EH (cell line): ENCODE measurements at regions not wholly inside any gene's neighbourhood (a gene's known extent, or its start where the extent isn't known, plus 50 kb on each side); places are given as distances from the start of the nearest gene placed in this dataset.
"Not testable (repeated sequence)": the region's sequence is repeated elsewhere in the genome, so short reads cannot be mapped to it uniquely, and the experiment has no call there.

Experiments used
- DNase-seq: peaks from one replicate; pipeline ENCODE4 v3.0.0-alpha.2; 2015; ENCODE audit warnings: low read depth

GRCh38 chr5:3103262-3103811 is 351.9 kb upstream of the IRX2 start:
- no peak for DNase-seq

GRCh38 chr5:3102531-3102930 is 351.1 kb upstream of the IRX2 start:
- no peak for DNase-seq

- DNase-seq = no peak
Measured at GRCh38 chr5:3101561-3101960, 350.1 kb upstream of the IRX2 start.

GRCh38 chr5:3100921-3101551 is 349.6 kb upstream of the IRX2 start:
- no peak for DNase-seq

- no peak for DNase-seq
Measured at GRCh38 chr5:3099954-3100353, 348.5 kb upstream of the IRX2 start.

DNA sequence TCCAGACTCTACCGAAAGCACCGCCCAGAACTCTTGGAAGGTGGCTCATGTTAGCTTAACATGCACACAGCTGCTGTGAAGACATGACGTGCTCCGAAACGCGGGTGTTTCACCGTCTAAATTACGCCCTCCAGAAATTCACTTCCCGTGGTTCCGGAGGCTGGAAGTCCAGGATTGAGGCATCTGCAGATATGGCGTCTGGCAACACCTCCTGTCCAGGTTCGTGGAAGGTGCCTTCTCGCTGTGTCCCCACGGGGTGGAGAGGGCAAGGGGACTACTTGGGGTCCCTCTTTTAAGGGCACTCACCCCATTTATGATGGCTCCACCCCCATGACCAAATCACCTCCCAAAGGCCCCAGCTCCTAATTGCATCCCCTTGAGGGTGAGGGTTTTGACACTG is 348.0 kb upstream of the IRX2 start:
- DNase-seq = no peak

GRCh38 chr5:3098821-3099220 is 347.3 kb upstream of the IRX2 start:
- no peak for DNase-seq

- DNase-seq = no peak
Measured at GRCh38 chr5:3092664-3093063, 341.2 kb upstream of the IRX2 start.

- no peak for DNase-seq
Measured at GRCh38 chr5:3092211-3092610, 340.7 kb upstream of the IRX2 start.

GRCh38 chr5:3091040-3091774 is 339.7 kb upstream of the IRX2 start:
- DNase-seq = no peak

DNA sequence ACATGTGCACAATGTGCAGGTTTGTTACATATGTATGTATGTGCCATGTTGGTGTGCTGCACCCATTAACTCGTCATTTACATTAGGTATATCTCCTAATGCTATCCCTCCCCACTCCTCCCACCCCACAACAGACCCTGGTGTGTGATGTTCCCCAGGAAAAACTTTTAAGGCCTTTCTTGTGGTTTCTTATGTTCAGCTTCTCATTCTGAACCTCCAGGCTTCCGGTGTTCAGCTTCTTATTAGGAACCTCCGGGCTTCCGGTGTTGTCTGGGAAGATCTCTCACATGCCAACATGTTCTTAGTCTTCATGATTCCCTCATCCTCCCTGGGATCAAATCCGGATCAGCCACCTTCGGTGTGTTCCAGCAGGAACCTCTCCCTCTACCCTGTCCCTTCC is 338.8 kb upstream of the IRX2 start:
- DNase-seq = not testable (repeated sequence)

DNA sequence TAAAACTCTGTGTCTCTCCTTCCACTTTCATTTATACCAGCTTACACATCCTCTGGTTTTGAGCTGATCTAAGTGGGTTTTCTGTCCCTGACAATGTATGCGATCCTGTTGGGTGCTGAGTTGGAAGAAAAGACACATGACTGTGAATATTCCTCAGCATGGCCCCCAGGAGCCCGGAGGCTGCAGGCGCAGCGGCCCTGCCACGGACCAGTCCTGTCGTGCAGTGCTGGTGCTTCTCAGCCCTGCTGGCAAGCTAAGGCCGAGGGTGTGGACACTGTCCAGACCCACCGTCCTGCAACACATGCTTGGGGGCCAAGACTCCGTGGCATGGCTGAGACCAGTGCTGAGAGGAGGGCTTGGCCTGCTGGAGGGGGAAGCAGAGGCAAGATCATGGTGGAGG is 328.9 kb upstream of the IRX2 start:
- DNase-seq = no peak

GRCh38 chr5:3077684-3078083 is 326.2 kb upstream of the IRX2 start:
- DNase-seq = no peak

DNA sequence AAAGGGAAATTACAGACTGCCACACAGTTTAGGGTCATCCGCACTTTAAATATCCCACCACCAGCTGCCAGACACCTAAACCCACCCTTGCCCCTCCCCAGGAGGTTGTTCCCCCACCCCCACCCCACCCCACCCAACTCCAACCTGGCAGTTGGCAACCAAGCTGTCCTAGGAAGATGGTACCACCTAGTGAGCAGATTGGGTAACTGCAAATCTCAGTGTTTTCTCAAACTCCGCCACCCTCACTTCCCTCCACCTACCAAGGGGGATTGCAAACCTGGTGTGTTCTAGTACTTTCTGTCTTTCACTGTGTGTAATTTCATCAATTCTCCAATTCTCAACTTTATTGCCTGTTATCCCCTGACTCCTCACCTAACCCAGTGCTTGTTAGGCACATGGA is 323.8 kb upstream of the IRX2 start:
- no peak for DNase-seq

DNA sequence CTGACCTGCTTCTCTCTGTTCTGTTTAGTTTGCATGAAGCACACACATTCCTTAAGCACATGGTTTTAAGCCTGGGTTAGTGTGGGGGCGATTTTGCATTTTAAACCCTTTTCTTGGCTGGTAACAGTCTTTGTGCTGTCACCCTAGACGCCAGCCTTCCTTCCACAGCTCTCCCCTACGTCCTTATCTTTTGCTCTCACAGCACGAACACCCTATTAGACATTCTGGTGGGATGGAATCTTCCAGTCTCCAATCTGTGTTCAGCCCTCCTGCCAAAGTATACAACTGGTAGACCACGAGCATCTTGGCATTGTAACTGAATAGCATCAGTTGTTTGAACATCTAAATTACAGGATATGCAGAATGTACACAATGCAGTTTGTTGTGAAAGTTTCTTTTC is 316.9 kb upstream of the IRX2 start:
- no peak for DNase-seq

- DNase-seq = no peak
Measured at GRCh38 chr5:3060283-3060682, 308.8 kb upstream of the IRX2 start.

- no peak for DNase-seq
Measured at GRCh38 chr5:3059488-3059887, 308.0 kb upstream of the IRX2 start.

DNA sequence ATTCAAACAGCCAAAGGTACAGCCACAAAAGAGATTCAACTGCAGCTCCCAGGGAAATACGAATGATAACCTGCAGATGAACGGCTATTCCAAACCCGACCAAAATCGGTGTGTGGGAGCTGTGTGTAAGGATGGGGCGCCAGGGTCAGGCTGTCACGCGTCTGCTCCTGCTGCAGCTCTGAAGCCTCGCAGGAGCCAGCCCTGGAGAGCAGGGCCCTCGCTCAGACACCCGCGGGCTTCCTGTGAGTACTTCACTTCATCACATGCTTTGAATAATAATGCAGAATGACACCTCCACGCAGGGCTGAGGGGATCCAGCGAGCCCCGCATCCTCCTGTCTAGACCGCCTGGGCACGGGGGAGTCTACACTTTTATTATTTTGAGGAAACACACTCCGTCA is 307.5 kb upstream of the IRX2 start:
- no peak for DNase-seq

DNA sequence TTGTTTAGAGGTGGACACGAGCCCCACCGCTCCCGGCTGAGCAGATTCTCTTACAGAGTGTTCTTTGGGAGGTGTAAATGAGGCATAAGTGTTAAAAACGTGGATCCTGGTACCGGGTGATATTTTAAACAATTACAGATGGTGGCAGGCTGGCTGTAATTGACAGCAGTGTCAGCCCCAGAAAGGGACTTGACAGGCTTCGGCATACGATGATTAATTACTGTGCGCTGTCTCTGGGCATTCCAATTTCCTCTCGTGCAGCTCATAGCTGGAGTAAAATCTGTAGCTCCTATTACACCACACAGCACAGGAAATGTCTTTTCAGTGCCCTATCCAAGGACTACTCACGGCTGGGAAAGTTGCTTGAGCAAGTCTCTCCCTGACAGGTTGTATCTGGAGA is 305.4 kb upstream of the IRX2 start:
- DNase-seq = no peak

- no peak for DNase-seq
Measured at GRCh38 chr5:3051400-3051799, 299.9 kb upstream of the IRX2 start.

DNA sequence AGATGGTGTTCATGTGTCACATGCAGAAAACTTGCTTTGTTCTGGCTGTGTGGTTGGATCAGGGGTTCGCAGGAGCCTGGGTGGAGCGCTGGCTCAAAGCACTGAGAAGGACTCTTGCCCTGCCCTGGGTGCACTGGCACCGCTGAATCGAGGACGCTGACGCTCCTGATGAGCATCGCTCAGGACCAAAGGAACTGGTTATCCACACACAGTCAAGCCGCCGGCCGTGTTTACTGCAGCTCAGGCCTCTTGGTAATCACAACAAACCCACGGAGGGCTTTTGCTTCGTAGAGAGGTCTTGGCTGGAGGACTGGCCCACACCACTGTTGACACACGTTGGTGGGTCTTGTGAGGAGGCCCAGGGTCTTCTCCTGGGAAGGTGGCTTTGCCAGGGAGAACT is 299.4 kb upstream of the IRX2 start:
- DNase-seq = no peak

- no peak for DNase-seq
Measured at GRCh38 chr5:3049261-3049660, 297.8 kb upstream of the IRX2 start.

DNA sequence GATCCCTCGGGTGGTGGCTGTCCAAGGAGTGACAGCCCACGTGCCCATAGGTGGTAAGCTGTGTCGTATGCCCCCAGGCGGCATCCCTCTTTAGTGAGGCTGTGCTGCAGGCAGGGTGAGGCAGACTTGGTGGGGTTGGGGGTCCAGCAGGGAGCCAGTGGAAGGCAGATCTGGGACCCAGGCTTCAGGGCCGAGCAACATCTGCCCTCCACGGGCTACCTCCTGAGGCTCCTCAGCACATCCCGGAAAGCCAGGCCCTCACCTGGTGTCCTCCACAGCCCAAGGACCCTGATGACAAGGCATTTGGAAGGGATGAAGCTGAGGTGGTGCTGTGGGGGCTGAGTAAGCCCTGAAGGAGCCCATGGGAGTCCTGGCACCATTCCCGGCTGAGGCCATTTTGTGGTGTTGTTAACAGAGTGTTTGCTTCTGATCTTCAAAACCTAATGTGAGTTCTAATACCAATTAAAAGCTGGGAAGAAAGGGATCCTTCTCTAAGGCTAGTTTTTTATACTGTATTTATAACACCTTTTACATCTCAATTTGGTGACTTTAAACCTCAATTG is 295.8 kb upstream of the IRX2 start:
- DNase-seq = no peak
